ENCODE measurements at regions not wholly inside any gene's neighbourhood (a gene's known extent, or its start where the extent isn't known, plus 50 kb on each side); places are given as distances from the start of the nearest gene placed in this dataset.

GRCh38 chr18:11497585-11497984 lies 111.8 kb upstream of the SLC35G4 start:
- no peak for TF ChIP-seq CTCF (IDR thresholded peaks at IDR 0.05; ENCODE audit: unreplicated experiment)
- ChIA-PET POLR2A (interaction anchor here (0.6 kb wide), 1 partner anchor 122 kb away, joined by 3 read pairs; no protein-coding TSS in a partner anchor), CTCF (interaction anchor here (0.7 to 1.1 kb wide), 2 partner anchors 15 to 187 kb away, joined by 3 to 8 read pairs; no protein-coding TSS in a partner anchor)
- Mint-ChIP-seq H3K4me1 (ENCODE audit: insufficient read depth, unreplicated experiment) (peaks cover 21% of the 10 kb centered on the region), H3K36me3 (ENCODE audit: insufficient read depth, unreplicated experiment) (no peaks in the 10 kb centered on the region), H3K4me3 (ENCODE audit: unreplicated experiment) (no peak overlapping the region), H3K9me3 (ENCODE audit: unreplicated experiment) (no peaks in the 10 kb centered on the region), H3K27me3 (ENCODE audit: insufficient read depth, unreplicated experiment) (no peaks in the 10 kb centered on the region), H3K27ac (ENCODE audit: low read depth, unreplicated experiment) (no peak overlapping the region)
- intact Hi-C loops (cut with micrococcal nuclease), result no loop called here
- DNase-seq (ENCODE audit: unreplicated experiment), result peak; percentile 68
- no TSS peak for BruUV-seq (replicated peaks)

- no peak for DNase-seq (ENCODE audit: unreplicated experiment)
- POLR2A ChIA-PET, result no interaction called here
- H3K4me3 Mint-ChIP-seq (ENCODE audit: unreplicated experiment), result no peak overlapping the region
- no peak overlapping the region for H3K27ac Mint-ChIP-seq (ENCODE audit: low read depth, unreplicated experiment)
- CTCF ChIA-PET, result no interaction called here
- intact Hi-C loops (cut with micrococcal nuclease), result no loop called here
- no peaks in the 10 kb centered on the region for H3K36me3 Mint-ChIP-seq (ENCODE audit: insufficient read depth, unreplicated experiment)
- no peaks in the 10 kb centered on the region for H3K27me3 Mint-ChIP-seq (ENCODE audit: insufficient read depth, unreplicated experiment)
- BruUV-seq (replicated peaks), result no TSS peak
- no peak for TF ChIP-seq CTCF (IDR thresholded peaks at IDR 0.05; ENCODE audit: unreplicated experiment)
- H3K4me1 Mint-ChIP-seq (ENCODE audit: insufficient read depth, unreplicated experiment), result peaks cover 21% of the 10 kb centered on the region
- H3K9me3 Mint-ChIP-seq (ENCODE audit: unreplicated experiment), result no peaks in the 10 kb centered on the region
These were observed 112.7 kb upstream of the SLC35G4 start for GRCh38 chr18:11496526-11497172.

GRCh38 chr18:11495441-11495840 lies 114.0 kb upstream of the SLC35G4 start:
- H3K4me1 Mint-ChIP-seq (ENCODE audit: insufficient read depth, unreplicated experiment), result peaks cover 20% of the 10 kb centered on the region
- H3K9me3 Mint-ChIP-seq (ENCODE audit: unreplicated experiment), result no peaks in the 10 kb centered on the region

DNA sequence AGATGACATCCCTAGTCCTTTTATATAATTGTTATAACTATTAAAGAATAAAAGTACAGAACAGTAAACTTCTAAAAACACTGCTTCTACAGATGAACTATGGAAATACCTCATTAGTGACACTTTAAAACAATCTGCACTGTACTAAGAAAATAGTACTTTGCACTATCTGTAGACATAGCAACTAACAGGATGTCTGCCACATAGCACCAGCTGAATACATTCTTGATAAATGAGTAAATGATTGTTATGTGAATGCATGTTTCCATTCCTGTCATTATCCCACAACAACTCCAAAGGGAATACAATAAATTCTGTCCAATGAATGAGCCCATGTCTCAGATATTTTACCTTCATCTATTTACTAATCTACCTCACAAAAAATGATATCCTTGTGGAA lies 115.3 kb upstream of the SLC35G4 start:
- no TSS peak for BruUV-seq (replicated peaks)
- Mint-ChIP-seq H3K36me3 (ENCODE audit: insufficient read depth, unreplicated experiment) (no peaks in the 10 kb centered on the region), H3K4me3 (ENCODE audit: unreplicated experiment) (no peak overlapping the region), H3K27me3 (ENCODE audit: insufficient read depth, unreplicated experiment) (no peaks in the 10 kb centered on the region), H3K9me3 (ENCODE audit: unreplicated experiment) (no peaks in the 10 kb centered on the region), H3K27ac (ENCODE audit: low read depth, unreplicated experiment) (no peak overlapping the region), H3K4me1 (ENCODE audit: insufficient read depth, unreplicated experiment) (peaks cover 14% of the 10 kb centered on the region)
- no peak for DNase-seq (ENCODE audit: unreplicated experiment)
- ChIA-PET CTCF (interaction anchor here (0.7 kb wide), 1 partner anchor 22 kb away, joined by 3 read pairs; no protein-coding TSS in a partner anchor), POLR2A (no interaction called here)
- intact Hi-C loops (cut with micrococcal nuclease), result no loop called here
- no peak for TF ChIP-seq CTCF (IDR thresholded peaks at IDR 0.05; ENCODE audit: unreplicated experiment)

More at GRCh38 chr18:11495441-11495840, 114.0 kb upstream of the SLC35G4 start:
- intact Hi-C loops (cut with micrococcal nuclease), result no loop called here
- DNase-seq (ENCODE audit: unreplicated experiment), result no peak
- BruUV-seq (replicated peaks), result no TSS peak
- no peak for TF ChIP-seq CTCF (IDR thresholded peaks at IDR 0.05; ENCODE audit: unreplicated experiment)
- H3K4me3 Mint-ChIP-seq (ENCODE audit: unreplicated experiment), result no peak overlapping the region
- no peaks in the 10 kb centered on the region for H3K36me3 Mint-ChIP-seq (ENCODE audit: insufficient read depth, unreplicated experiment)
- no peak overlapping the region for H3K27ac Mint-ChIP-seq (ENCODE audit: low read depth, unreplicated experiment)
- CTCF ChIA-PET, result no interaction called here
- H3K27me3 Mint-ChIP-seq (ENCODE audit: insufficient read depth, unreplicated experiment), result no peaks in the 10 kb centered on the region
- POLR2A ChIA-PET, result no interaction called here

All from MCF 10A (cell line).